Epithelial cell of proximal tubule (primary cell): ENCODE measurements at regions not wholly inside any gene's neighbourhood (a gene's known extent, or its start where the extent isn't known, plus 50 kb on each side); places are given as distances from the start of the nearest gene placed in this dataset.

Source experiments
- DNase-seq: peaks from one replicate; pipeline ENCODE4 v3.0.0-alpha.2; 2011; ENCODE audit warnings: low read depth
- H3K4me3 ChIP-seq: 2 replicates; pipeline ENCODE4 v1.5.1; 2011; ENCODE audit warnings: low read depth, mild to moderate bottlenecking, low read length
- CTCF ChIP-seq: conservative IDR thresholded peaks from 2 replicates; pipeline ENCODE4 v1.5.1; 2012; ENCODE audit warnings: low read depth, mild to moderate bottlenecking, low read length

DNA sequence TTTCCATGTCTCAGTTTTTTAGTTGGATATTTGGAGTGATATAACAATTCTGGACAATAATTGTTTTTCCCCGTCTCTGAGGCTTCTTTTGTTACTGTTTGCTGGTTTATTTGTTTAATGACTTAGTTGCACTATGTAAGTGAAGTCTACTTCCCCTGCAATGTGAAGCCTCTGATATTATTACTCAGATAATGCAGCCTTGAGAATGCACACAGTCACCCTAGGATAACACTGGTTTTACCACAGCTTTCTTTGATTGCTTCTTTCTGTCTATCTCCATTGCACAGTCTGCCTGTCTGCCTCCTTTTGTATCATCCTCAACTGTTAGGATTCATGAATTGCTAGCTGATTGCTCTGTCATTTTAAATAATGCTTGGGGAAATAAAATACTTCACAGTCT is 208.7 kb upstream of the ROBO1 start:
- no peak for DNase-seq
- no peak for TF ChIP-seq CTCF
- H3K4me3 ChIP-seq: no peak overlapping the region

- no peak overlapping the region for H3K4me3 ChIP-seq
- no peak for DNase-seq
- no peak for TF ChIP-seq CTCF
These were observed 206.3 kb upstream of the ROBO1 start for GRCh38 chr3:79973917-79974595.

GRCh38 chr3:79973482-79973881 is 205.7 kb upstream of the ROBO1 start:
- DNase-seq: no peak
- no peak overlapping the region for H3K4me3 ChIP-seq

DNA sequence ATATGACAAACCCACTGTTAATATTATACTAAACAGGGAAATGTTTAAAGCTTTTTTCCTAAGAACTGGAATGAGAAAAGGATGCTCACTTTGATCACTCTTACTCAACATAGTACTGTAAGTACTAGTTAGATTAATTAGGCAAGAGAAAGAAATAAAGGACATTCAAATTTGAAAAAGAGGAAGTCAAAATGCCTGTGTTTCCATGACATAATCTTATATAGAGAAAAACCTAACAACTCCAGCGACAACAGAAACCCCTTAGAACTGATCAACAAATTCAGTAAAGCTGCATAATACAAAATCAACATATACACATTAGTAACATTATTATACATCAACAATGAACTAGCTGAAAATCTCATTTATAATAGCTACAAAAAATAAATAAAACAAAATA is 200.6 kb upstream of the ROBO1 start:
- no peak for TF ChIP-seq CTCF
- H3K4me3 ChIP-seq: no peak overlapping the region
- DNase-seq: no peak

More at GRCh38 chr3:79973482-79973881, 205.7 kb upstream of the ROBO1 start:
- no peak for TF ChIP-seq CTCF

GRCh38 chr3:79960594-79960993 is 192.8 kb upstream of the ROBO1 start:
- no peak overlapping the region for H3K4me3 ChIP-seq
- TF ChIP-seq CTCF: no peak
- DNase-seq: no peak

DNA sequence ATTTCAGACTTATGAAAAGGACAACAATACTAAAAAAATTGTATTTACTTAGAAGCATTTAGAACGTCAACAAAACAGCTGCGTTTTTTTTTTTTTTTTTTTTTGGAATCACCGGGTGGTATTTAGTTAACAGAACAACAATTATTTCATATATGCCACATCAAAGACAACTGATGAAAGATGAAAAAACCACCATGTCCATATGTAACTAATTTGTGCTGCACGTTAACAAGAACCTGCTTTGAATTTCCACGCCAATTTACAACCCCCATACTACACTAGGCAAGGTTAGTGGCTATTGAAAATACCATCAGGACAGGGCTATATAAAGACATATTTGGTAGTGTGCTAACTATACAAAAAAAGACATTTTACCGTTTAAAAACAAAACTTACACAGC is 189.3 kb upstream of the ROBO1 start:
- no peak for DNase-seq
- no peak for TF ChIP-seq CTCF
- no peak overlapping the region for H3K4me3 ChIP-seq

- TF ChIP-seq CTCF: no peak
- DNase-seq: no peak
- H3K4me3 ChIP-seq: no peak overlapping the region
These were observed 187.0 kb upstream of the ROBO1 start for GRCh38 chr3:79954756-79955155.
